ENCODE measurements at regions not wholly inside any gene's neighbourhood (a gene's known extent, or its start where the extent isn't known, plus 50 kb on each side); places are given as distances from the start of the nearest gene placed in this dataset.
"Not testable (repeated sequence)": the region's sequence is repeated elsewhere in the genome, so short reads cannot be mapped to it uniquely, and the experiment has no call there.

GRCh38 chr1:187848321-187848720 is 1019.6 kb downstream of the PLA2G4A start (continued):
- TF ChIP-seq REST (IDR thresholded peaks at IDR 0.05; ENCODE audit: unreplicated experiment), result no peak

GRCh38 chr1:187850146-187850545 is 1021.4 kb downstream of the PLA2G4A start:
- H3K9me2 ChIP-seq (ENCODE audit: insufficient read depth); H3K36me3 Mint-ChIP-seq (ENCODE audit: low read depth); H3K27ac Mint-ChIP-seq; H3K4me1 Mint-ChIP-seq; H3K4me1 ChIP-seq (ENCODE audit: insufficient read depth); H3K36me3 ChIP-seq (ENCODE audit: insufficient read depth); DNase-seq (ENCODE audit: low spot score); H3K27me3 ChIP-seq (ENCODE audit: insufficient read depth); H2AFZ ChIP-seq; ATAC-seq; H3K79me2 ChIP-seq (replicated peaks; ENCODE audit: insufficient read depth); H3K27me3 Mint-ChIP-seq (ENCODE audit: insufficient read depth, low read depth, poor library complexity); H3K4me3 ChIP-seq; H3K4me2 ChIP-seq; H3K27ac ChIP-seq (ENCODE audit: low read depth); H3K4me3 Mint-ChIP-seq; H4K20me1 ChIP-seq (replicated peaks; ENCODE audit: insufficient read depth); H3K9me3 Mint-ChIP-seq; H3F3A ChIP-seq (replicated peaks; ENCODE audit: low read depth): not testable (repeated sequence)

GRCh38 chr1:187853505-187853904 is 1024.8 kb downstream of the PLA2G4A start:
- H3K36me3 Mint-ChIP-seq (ENCODE audit: low read depth), result 0 out of 3 replicates have a peak, but pooled peaks cover 4% of the 10 kb centered on the region
- no peaks in the 10 kb centered on the region for H3K9me2 ChIP-seq (ENCODE audit: insufficient read depth)
- H3K4me1 Mint-ChIP-seq, result no peaks in the 10 kb centered on the region
- H3K4me1 ChIP-seq (ENCODE audit: insufficient read depth), result no peaks in the 10 kb centered on the region
- H3K4me3 Mint-ChIP-seq, result no peak overlapping the region
- no peaks in the 10 kb centered on the region for H3F3A ChIP-seq (replicated peaks; ENCODE audit: low read depth)
- H3K27ac Mint-ChIP-seq, result no peak overlapping the region
- no peaks in the 10 kb centered on the region for H4K20me1 ChIP-seq (replicated peaks; ENCODE audit: insufficient read depth)
- no peaks in the 10 kb centered on the region for H3K36me3 ChIP-seq (ENCODE audit: insufficient read depth)
- H3K27me3 ChIP-seq (ENCODE audit: insufficient read depth), result no peaks in the 10 kb centered on the region
- no peak overlapping the region for H3K4me2 ChIP-seq
- H3K9me3 Mint-ChIP-seq, result peaks cover 2% of the 10 kb centered on the region; the same call in 2 of the 3 replicates
- no peak overlapping the region for H2AFZ ChIP-seq
- H3K4me3 ChIP-seq, result no peak overlapping the region
- H3K27ac ChIP-seq (ENCODE audit: low read depth), result no peak overlapping the region
- DNase-seq (ENCODE audit: low spot score) (no peak), ATAC-seq (no peak)
- no peaks in the 10 kb centered on the region for H3K79me2 ChIP-seq (replicated peaks; ENCODE audit: insufficient read depth)
- H3K27me3 Mint-ChIP-seq (ENCODE audit: insufficient read depth, low read depth, poor library complexity), result no peaks in the 10 kb centered on the region
- no peak for TF ChIP-seq CREB1 (CRISPR knock-in tag; IDR thresholded peaks at IDR 0.05; ENCODE audit: low read depth)

GRCh38 chr1:187854457-187854856 is 1025.7 kb downstream of the PLA2G4A start:
- Mint-ChIP-seq H3K27ac (no peak overlapping the region), H3K27me3 (ENCODE audit: insufficient read depth, low read depth, poor library complexity) (no peaks in the 10 kb centered on the region), H3K4me1 (no peaks in the 10 kb centered on the region), H3K9me3 (no peaks in the 10 kb centered on the region; the same call in 1 of the 3 replicates), H3K4me3 (no peak overlapping the region), H3K36me3 (ENCODE audit: low read depth) (0 out of 3 replicates have a peak, but pooled peaks cover 4% of the 10 kb centered on the region)
- no peak for TF ChIP-seq ZNF331 (CRISPR knock-in tag; IDR thresholded peaks at IDR 0.05; ENCODE audit: low read depth)
- H3K4me2 ChIP-seq, result no peak overlapping the region
- no peak overlapping the region for H3K27ac ChIP-seq (ENCODE audit: low read depth)
- H3K9me2 ChIP-seq (ENCODE audit: insufficient read depth), result no peaks in the 10 kb centered on the region
- DNase-seq (ENCODE audit: low spot score), result peak; percentile 7
- H3K27me3 ChIP-seq (ENCODE audit: insufficient read depth), result no peaks in the 10 kb centered on the region
- no peaks in the 10 kb centered on the region for H4K20me1 ChIP-seq (replicated peaks; ENCODE audit: insufficient read depth)
- ATAC-seq, result no peak
- H3K4me1 ChIP-seq (ENCODE audit: insufficient read depth), result no peaks in the 10 kb centered on the region
- no peak overlapping the region for H3K4me3 ChIP-seq
- no peaks in the 10 kb centered on the region for H3F3A ChIP-seq (replicated peaks; ENCODE audit: low read depth)
- peak overlapping the region; percentile 76; the same call in 1 of the 2 replicates for H2AFZ ChIP-seq
- H3K79me2 ChIP-seq (replicated peaks; ENCODE audit: insufficient read depth), result no peaks in the 10 kb centered on the region
- H3K36me3 ChIP-seq (ENCODE audit: insufficient read depth), result no peaks in the 10 kb centered on the region

Data from GM23338 (cell line).